ENCODE measurements at regions not wholly inside any gene's neighbourhood (a gene's known extent, or its start where the extent isn't known, plus 50 kb on each side); places are given as distances from the start of the nearest gene placed in this dataset.

DNA sequence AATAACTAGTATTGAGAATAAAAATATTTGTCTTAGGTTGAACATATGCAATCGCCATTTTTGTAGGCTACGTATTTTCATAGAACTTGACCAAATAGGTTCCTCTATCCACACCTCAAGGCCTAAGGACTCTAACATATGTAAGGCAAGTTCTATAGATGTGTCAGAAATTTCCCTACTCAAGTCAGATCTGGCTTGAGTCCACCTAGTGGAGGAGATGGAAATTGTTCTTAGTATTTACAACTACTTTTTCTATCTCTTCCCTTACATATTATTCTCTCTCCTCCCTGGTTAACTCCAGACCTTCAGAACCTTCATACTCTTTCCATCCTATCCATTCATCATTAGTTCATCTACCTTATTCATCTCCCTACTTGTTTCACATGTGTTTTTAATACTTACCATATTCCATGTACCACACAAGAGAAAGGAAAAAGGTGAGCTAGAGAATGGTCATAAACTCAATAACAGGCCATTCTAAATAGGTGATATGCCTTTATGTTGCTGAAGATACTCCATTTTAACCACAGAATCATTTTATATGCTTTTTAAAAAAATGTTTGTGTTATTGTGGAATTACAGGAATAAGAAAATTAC lies 174.5 kb upstream of the HDAC9 start:
- Mint-ChIP-seq H3K4me3 (no peak overlapping the region), H3K36me3 (no peaks in the 10 kb centered on the region), H3K9me3 (no peaks in the 10 kb centered on the region), H3K4me1 (peaks cover 14% of the 10 kb centered on the region), H3K27ac (no peak overlapping the region), H3K27me3 (no peaks in the 10 kb centered on the region)
- peak; percentile 63 for ATAC-seq

DNA sequence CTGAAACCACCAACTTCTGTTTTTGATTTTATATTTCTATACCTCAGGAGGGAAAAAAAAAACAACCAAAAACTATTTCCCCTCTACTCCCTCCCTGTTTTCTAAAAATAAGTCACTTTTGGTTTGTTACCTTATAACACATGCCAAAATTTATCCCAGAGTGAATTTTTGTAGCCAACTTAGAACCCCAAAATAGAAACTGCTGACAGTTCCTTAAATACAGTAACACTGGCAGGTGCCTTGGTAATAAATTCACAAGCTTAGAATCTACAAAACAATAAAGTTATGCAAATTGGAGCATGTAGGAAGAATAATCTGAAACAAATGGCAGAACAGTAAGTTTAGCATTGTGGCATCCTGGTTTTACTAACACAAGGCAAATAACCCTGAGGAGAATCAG lies 165.0 kb upstream of the HDAC9 start:
- ATAC-seq, result no peak
- peak overlapping the region; percentile 35 for H3K27ac Mint-ChIP-seq
- H3K4me3 Mint-ChIP-seq, result no peak overlapping the region

GRCh38 chr7:18336626-18337025 lies 158.9 kb upstream of the HDAC9 start:
- Mint-ChIP-seq H3K36me3 (peaks cover 14% of the 10 kb centered on the region), H3K4me1 (peaks cover 36% of the 10 kb centered on the region), H3K9me3 (peaks cover 10% of the 10 kb centered on the region), H3K27ac (no peak overlapping the region), H3K4me3 (no peak overlapping the region), H3K27me3 (no peaks in the 10 kb centered on the region)
- ATAC-seq, result no peak

More for the DNA sequence above, 165.0 kb upstream of the HDAC9 start:
- H3K27me3 Mint-ChIP-seq, result no peaks in the 10 kb centered on the region
- peaks cover 5% of the 10 kb centered on the region for H3K36me3 Mint-ChIP-seq
- H3K4me1 Mint-ChIP-seq, result peaks cover 27% of the 10 kb centered on the region
- peaks cover 3% of the 10 kb centered on the region for H3K9me3 Mint-ChIP-seq

DNA sequence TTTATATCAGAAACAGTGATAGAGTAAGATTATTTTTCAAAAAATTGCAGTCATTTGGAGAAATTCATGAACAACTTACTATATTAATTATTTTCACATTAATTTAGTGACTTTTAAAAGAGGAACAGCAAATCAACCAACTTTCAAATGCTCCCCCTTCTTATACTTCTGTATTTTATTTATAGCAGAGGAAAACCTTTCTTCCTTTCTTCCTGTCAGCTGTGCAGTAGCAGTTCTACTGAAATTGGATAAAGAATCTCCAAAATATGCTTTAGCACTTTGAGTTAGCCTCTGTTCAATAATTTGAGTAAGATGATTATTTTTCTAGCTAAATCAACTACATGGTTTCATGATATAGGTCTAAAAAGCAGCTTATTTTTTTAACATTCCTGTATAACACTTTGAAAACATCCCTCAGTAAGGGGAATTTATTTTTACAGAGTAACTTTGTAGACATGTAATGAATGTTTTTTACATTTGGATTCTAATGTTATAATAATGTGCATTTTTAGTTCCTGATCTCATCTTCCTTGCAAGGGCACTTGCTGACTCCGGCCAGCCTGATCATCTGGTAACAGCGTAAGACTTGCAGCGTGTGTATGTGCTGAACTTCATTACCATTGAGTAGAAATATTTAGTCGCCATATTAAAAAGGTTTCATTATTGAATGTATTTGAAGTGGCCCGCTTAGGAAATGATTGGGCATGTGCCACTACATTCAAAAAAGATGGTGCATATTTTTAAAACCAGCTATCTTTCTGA lies 158.3 kb upstream of the HDAC9 start:
- no peaks in the 10 kb centered on the region for H3K27me3 Mint-ChIP-seq
- peak overlapping the region; percentile 59 for H3K27ac Mint-ChIP-seq
- peaks cover 42% of the 10 kb centered on the region for H3K4me1 Mint-ChIP-seq
- ATAC-seq, result no peak
- H3K9me3 Mint-ChIP-seq, result peaks cover 10% of the 10 kb centered on the region
- peaks cover 19% of the 10 kb centered on the region for H3K36me3 Mint-ChIP-seq
- H3K4me3 Mint-ChIP-seq, result peak overlapping the region; percentile 43

DNA sequence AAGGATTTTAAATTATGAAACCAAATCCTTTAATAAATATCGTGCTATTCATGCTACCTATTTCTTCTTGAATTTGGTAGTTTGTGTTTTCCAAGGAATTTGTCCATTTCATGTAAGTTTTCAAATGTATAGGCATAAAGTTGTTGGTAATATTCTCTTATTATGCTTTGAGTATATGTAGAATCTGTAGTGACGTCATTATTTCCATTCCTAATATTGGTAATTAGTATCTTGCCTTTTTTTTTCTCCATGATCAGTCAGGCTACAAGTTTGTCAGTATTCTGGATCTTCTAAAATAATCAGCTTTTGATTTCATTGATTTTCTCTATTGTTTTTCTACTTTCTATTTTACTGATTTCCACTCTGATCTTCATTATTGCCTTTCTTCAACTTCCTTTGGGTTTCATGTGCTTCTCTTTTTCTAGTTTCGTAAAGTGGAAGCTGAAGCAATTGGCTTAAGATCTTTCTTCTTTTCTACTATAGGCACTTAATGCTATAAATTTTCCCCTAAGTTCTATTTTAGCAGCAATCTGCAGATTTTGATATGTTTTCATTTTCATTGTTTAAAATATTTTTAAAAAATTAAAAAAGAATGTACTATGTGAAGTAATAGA lies 156.5 kb upstream of the HDAC9 start:
- Mint-ChIP-seq H3K9me3 (peaks cover 7% of the 10 kb centered on the region), H3K27me3 (no peaks in the 10 kb centered on the region), H3K27ac (peak overlapping the region; percentile 52), H3K36me3 (peaks cover 15% of the 10 kb centered on the region), H3K4me1 (peaks cover 43% of the 10 kb centered on the region), H3K4me3 (peak overlapping the region; percentile 8)
- ATAC-seq, result no peak

GRCh38 chr7:18341756-18342155 lies 153.8 kb upstream of the HDAC9 start:
- Mint-ChIP-seq H3K27ac (peak overlapping the region; percentile 19), H3K27me3 (no peaks in the 10 kb centered on the region), H3K9me3 (peaks cover 7% of the 10 kb centered on the region), H3K36me3 (peaks cover 15% of the 10 kb centered on the region), H3K4me1 (peaks cover 23% of the 10 kb centered on the region), H3K4me3 (no peak overlapping the region)
- no peak for ATAC-seq

DNA sequence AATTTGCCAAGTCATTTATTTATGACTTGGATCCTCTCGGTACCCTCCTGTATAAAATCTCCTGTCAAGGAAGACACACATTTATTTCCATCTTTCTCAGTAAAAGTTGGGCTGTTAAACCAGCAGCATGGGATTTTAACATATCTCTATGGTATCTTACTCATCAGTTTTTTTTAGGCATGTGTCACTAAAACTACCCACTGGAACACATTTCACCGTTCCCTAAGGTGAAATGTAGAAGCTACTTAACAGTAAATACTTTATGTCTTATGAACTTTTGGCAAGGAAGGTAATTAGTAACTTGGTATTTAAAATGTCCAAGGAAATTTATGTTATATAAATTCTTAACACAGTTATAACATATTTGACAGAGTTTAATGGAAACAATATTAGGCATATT lies 152.5 kb upstream of the HDAC9 start:
- peaks cover 15% of the 10 kb centered on the region for H3K36me3 Mint-ChIP-seq
- peaks cover 19% of the 10 kb centered on the region for H3K4me1 Mint-ChIP-seq
- H3K27ac Mint-ChIP-seq, result no peak overlapping the region
- H3K27me3 Mint-ChIP-seq, result no peaks in the 10 kb centered on the region
- no peak overlapping the region for H3K4me3 Mint-ChIP-seq
- H3K9me3 Mint-ChIP-seq, result peaks cover 7% of the 10 kb centered on the region
- no peak for ATAC-seq

- H3K4me3 Mint-ChIP-seq, result no peak overlapping the region
- H3K9me3 Mint-ChIP-seq, result peaks cover 7% of the 10 kb centered on the region
- no peaks in the 10 kb centered on the region for H3K27me3 Mint-ChIP-seq
- peaks cover 15% of the 10 kb centered on the region for H3K36me3 Mint-ChIP-seq
- ATAC-seq, result no peak
- H3K4me1 Mint-ChIP-seq, result peaks cover 12% of the 10 kb centered on the region
- H3K27ac Mint-ChIP-seq, result no peak overlapping the region
Observed at GRCh38 chr7:18344536-18344935, 151.0 kb upstream of the HDAC9 start.

GRCh38 chr7:18345641-18346234 lies 149.8 kb upstream of the HDAC9 start:
- peak; percentile 51 for ATAC-seq
- H3K4me3 Mint-ChIP-seq, result no peak overlapping the region
- H3K9me3 Mint-ChIP-seq, result peaks cover 4% of the 10 kb centered on the region
- no peak overlapping the region for H3K27ac Mint-ChIP-seq
- H3K4me1 Mint-ChIP-seq, result peaks cover 12% of the 10 kb centered on the region
- peaks cover 14% of the 10 kb centered on the region for H3K36me3 Mint-ChIP-seq
- no peaks in the 10 kb centered on the region for H3K27me3 Mint-ChIP-seq

DNA sequence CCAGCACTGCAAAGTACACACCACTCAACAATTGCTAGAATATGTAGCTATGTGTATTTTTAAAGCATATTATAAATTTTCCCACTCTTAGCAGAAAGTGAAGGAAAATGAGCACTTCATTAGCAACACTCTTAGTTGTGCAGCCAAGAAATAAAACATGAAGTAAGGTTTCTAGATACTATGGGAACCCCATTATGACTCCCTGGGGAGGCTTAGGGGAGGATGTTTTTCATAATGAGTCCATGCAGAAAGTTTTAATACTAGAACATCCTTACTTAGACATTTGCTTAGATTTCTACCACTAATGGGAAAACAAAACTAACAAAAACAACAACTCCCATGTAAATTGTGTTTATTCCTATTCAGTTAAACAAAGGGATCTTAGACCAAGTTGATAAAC lies 148.4 kb upstream of the HDAC9 start:
- ATAC-seq, result no peak
- no peaks in the 10 kb centered on the region for H3K27me3 Mint-ChIP-seq
- H3K4me3 Mint-ChIP-seq, result no peak overlapping the region
- peaks cover 7% of the 10 kb centered on the region for H3K4me1 Mint-ChIP-seq
- H3K9me3 Mint-ChIP-seq, result no peaks in the 10 kb centered on the region
- peaks cover 2% of the 10 kb centered on the region for H3K36me3 Mint-ChIP-seq
- no peak overlapping the region for H3K27ac Mint-ChIP-seq

GRCh38 chr7:18350678-18351077 lies 144.9 kb upstream of the HDAC9 start:
- peaks cover 11% of the 10 kb centered on the region for H3K4me1 Mint-ChIP-seq
- H3K4me3 Mint-ChIP-seq, result no peak overlapping the region
- no peak overlapping the region for H3K27ac Mint-ChIP-seq
- no peak for ATAC-seq
- no peaks in the 10 kb centered on the region for H3K27me3 Mint-ChIP-seq
- H3K36me3 Mint-ChIP-seq, result no peaks in the 10 kb centered on the region
- no peaks in the 10 kb centered on the region for H3K9me3 Mint-ChIP-seq

DNA sequence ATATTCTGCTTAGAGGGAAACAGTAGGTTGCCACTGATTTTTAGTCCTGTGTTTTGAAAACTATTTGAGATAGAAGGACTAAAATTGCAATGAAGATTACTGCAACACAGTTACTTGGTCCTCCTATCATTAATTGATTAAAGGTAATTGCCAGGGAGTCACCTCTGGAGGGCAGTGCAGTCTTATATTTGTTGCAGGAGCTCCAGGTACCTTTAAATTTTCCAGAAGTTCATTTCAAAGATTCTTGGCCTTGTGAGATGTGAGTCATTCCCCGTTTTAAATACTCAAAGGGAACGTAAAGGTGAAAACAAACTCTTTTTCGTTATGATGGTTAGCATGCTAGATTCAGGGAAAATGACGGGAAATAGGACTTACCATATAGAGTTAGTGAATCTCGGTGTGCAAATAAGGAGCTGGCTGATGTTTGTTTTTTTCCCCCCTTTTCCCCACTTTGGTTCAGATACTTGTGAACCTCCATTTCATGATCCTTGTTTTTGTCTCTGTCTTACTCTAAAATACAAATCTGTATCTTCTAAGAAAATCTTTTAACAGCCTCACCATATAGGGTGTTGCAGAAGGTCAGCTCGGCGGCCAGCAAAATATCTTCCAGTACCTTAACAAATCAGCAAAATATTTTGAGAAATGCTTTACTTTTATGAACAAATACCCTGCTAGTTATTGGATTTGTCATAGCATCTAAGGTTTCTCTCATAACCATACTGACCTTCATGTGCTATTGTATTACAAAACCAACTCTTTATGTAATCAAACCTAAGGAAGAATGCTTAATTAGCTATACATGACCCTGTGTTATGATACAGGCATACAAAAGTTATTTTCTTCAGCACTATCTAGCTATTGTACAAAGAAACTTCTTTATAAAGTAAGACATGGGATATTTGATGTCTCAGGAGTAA lies 143.0 kb upstream of the HDAC9 start:
- peaks cover 21% of the 10 kb centered on the region for H3K4me1 Mint-ChIP-seq
- H3K9me3 Mint-ChIP-seq, result no peaks in the 10 kb centered on the region
- no peaks in the 10 kb centered on the region for H3K27me3 Mint-ChIP-seq
- H3K36me3 Mint-ChIP-seq, result no peaks in the 10 kb centered on the region
- H3K27ac Mint-ChIP-seq, result peak overlapping the region; percentile 10
- peak; percentile 56 for ATAC-seq
- peak overlapping the region; percentile 21 for H3K4me3 Mint-ChIP-seq

DNA sequence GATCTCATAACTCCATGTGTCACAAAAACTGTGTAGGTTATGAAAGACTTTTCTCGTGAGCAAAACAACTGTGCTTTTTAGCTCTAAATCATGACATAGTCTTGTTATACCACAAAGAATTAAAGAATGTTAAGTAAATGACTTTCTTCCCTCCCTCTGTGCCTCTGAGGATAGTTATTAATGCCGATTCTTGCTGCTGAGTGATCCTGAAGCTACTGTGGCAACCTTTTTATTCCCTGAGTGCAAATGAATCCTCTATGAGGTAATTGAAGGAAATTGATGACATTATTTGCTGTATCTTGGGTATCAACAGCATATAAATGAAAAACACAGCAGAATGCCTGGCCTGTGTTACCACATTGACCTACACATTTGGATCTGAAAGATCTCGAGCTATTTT lies 142.2 kb upstream of the HDAC9 start:
- Mint-ChIP-seq H3K36me3 (no peaks in the 10 kb centered on the region), H3K9me3 (no peaks in the 10 kb centered on the region), H3K4me3 (no peak overlapping the region), H3K4me1 (peaks cover 25% of the 10 kb centered on the region), H3K27ac (peak overlapping the region; percentile 10), H3K27me3 (no peaks in the 10 kb centered on the region)
- no peak for ATAC-seq

GRCh38 chr7:18354108-18355085 lies 141.2 kb upstream of the HDAC9 start:
- no peak for ATAC-seq
- H3K27me3 Mint-ChIP-seq, result no peaks in the 10 kb centered on the region

More at GRCh38 chr7:18354108-18355085, 141.2 kb upstream of the HDAC9 start:
- Mint-ChIP-seq H3K36me3 (no peaks in the 10 kb centered on the region), H3K4me3 (no peak overlapping the region), H3K9me3 (no peaks in the 10 kb centered on the region), H3K27ac (peak overlapping the region; percentile 59), H3K4me1 (peaks cover 26% of the 10 kb centered on the region)

Measured in stimulated activated memory B cell treated with anti-CD40 and anti-IgM and Interleukin-4, amounts not matched to agents 10 μg/mL and 1 μg/mL and 100 μg/mL, for 72 hours (primary cell).